ENCODE measurements at regions not wholly inside any gene's neighbourhood (a gene's known extent, or its start where the extent isn't known, plus 50 kb on each side); places are given as distances from the start of the nearest gene placed in this dataset.
"Not testable (repeated sequence)": the region's sequence is repeated elsewhere in the genome, so short reads cannot be mapped to it uniquely, and the experiment has no call there.

DNA sequence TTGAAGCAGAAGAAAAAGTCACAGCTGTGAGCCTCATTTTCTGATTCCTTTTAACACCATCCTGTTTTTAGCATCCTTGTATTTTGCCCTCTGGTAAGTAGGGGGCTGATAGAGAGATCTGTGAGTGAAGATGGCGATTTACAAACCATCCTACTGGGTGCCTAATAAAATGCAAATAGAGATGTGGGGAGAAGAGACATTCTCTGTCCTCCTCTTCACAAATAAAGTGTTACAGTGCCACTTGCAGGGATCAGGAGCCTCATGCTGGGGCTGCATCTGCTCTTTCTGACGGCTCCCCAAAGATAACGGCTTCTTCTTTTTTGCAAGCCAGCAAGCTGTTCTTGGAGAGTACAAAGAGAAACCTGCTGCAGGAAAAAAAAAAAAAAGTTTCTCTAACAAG is 418.6 kb downstream of the TOX3 start:
- in situ Hi-C loops (cut with MboI; ENCODE audit: low pct_unique_long_range_greater_than_20kb, low sequenced_read_pairs), result no loop called here
- no peak for DNase-seq

DNA sequence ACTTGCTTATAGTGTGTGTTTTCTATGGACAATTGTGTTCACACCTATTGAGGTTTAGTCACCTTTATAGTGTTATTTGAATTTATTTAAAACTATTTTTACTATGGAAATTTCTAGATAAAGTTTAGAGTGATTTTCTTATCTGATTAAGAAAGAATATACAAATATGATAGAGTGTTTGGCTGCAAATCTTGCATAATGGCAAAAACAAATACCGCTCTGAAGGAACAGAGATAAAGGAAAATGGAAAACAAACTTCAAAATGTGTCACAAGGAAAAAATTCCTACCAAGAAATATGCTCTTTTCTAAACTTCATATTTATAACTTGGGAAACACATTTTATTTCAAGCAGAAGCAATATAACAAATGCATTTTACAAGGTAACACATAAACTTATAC is 423.1 kb downstream of the TOX3 start:
- in situ Hi-C loops (cut with MboI; ENCODE audit: low pct_unique_long_range_greater_than_20kb, low sequenced_read_pairs), result no loop called here
- DNase-seq, result no peak

DNA sequence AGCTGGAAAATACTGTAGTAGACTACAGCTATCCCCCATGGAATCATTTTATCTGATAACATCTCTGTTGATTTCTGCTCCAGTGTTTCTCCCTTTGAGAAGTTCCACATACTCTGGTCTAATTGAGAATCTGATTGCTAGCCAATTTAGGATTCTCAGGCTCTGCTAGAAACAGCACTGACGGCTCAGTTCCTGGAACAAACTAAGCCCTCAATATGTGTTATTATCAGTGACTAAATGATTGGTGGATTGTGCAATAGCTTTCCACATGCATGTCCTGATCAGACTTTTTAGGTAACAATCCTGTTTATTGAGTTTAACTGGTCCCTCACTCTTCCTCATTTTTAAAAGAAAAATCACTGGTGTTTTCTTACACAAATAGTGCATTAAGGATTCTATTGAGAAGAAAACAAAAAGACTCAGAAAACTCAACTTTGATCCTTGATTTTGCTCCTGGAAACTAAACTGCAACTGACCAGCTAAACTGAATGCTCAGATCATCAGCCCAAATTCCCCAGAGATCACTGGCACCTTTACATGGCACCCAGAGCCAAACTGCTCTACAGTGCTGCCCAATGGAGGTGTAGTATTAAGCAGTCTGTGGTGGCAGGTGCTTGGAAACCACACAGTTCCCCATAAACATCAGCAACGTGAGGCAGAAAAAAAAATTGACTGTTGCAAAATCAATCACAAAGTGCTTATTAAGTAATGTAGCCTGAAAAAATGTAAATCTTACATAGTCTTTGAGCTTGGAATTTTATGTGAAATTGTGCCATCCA is 423.7 kb downstream of the TOX3 start:
- no peak for DNase-seq
- in situ Hi-C loops (cut with MboI; ENCODE audit: low pct_unique_long_range_greater_than_20kb, low sequenced_read_pairs), result no loop called here

DNA sequence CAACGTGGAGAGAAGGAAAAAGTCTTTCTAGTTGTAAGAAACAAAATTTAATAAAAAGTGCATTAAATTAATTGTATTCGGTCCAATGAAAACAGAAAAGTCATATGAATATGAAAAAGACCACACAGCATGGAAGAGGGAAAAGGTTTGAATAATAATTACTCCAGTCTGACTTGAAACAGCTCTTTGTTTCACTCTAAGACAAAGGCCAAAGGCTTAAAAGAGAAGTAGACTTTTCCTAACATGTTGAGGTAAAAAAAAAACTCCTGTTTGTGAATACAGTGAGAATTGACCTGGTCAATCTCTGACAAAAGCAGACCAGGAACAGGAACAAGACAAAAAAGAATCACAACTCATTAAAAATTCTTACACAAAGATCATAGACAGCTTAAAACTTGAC is 429.8 kb downstream of the TOX3 start:
- no peak for DNase-seq
- in situ Hi-C loops (cut with MboI; ENCODE audit: low pct_unique_long_range_greater_than_20kb, low sequenced_read_pairs), result no loop called here

DNA sequence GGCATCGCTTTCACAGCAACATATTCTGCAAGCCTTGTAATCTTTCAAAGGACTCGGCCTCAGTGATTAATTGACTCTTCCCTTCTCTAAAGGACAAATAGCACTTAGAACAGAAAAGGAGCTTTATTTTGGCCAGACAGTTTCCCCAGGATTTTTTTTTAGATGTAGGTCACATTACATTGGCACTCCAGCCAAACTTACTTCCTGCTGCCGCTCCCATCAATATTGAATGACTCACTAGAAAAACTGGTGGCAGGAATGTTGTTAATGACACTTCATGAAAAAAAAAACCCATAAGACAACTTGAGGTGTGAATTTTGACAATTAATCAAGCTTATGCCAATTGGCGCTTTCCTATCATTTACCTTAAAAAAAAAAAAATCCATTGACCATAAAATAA is 432.6 kb downstream of the TOX3 start:
- no peak for DNase-seq
- in situ Hi-C loops (cut with MboI; ENCODE audit: low pct_unique_long_range_greater_than_20kb, low sequenced_read_pairs), result no loop called here

DNA sequence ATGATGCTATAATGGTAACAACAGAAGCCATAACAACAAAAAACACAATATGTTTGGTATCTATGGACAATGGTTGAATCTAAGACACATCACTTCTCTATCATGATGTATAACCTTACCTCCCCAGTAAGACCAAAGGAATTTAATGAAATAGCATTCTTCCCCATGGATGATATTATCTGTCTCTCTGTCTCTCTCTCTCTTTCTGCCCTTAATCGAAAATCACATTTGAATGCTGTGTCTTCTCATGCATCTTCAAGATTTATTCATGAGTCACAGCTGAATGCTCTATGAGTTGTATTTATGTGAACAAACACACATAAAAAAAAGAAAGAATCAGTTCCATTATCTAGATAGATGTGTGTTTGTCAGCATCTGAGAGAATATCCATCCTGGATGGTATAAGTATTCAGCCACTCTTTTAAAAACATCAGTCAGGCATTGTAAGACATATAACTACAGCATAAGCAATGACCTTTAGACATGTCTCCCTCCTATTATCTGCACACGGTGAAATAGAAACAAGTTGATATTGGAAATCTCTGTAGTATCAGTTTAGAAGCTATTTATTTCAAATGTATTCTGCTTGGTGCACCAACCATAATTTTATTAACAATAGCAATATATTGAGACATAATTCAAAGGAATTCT is 433.3 kb downstream of the TOX3 start:
- DNase-seq, result no peak
- in situ Hi-C loops (cut with MboI; ENCODE audit: low pct_unique_long_range_greater_than_20kb, low sequenced_read_pairs), result no loop called here

DNA sequence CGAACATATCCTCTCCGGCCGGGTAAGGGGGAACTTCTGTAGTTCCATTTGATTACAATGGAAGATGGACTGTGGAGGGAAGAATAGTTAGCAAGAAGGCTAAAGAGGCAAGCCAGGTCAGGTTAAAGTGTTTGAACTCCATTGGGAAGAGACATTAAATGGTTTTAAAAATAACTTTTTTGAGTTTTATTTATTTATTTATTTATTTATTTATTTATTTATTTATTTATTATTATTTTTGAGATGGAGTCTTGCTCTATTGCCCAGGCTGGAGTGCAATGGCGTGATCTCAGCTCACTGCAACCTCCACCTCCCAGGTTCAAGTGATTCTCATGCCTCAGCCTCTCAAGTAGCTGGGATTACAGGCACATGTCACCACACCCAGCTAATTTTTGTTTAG is 441.9 kb downstream of the TOX3 start:
- DNase-seq; in situ Hi-C loops (cut with MboI; ENCODE audit: low pct_unique_long_range_greater_than_20kb, low sequenced_read_pairs): not testable (repeated sequence)

DNA sequence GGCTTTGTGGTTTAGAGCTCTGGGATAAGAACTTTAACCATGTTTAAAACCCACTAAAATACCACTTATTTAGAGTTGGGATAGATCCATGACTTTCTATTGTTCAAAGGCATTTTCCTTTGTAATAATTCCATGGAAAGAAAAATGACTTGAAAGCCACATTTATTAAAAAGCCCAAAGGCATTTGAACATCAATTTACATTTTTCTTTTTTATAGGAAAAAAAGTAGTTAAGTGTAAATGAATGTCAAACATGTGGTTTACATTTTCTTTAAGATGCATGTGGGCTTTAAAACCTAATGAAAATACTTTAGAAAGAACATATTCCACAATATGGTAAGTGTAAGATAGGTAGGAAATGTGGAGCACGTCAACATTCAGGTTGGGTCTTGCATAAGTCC is 443.2 kb downstream of the TOX3 start:
- DNase-seq, result no peak
- in situ Hi-C loops (cut with MboI; ENCODE audit: low pct_unique_long_range_greater_than_20kb, low sequenced_read_pairs), result no loop called here

DNA sequence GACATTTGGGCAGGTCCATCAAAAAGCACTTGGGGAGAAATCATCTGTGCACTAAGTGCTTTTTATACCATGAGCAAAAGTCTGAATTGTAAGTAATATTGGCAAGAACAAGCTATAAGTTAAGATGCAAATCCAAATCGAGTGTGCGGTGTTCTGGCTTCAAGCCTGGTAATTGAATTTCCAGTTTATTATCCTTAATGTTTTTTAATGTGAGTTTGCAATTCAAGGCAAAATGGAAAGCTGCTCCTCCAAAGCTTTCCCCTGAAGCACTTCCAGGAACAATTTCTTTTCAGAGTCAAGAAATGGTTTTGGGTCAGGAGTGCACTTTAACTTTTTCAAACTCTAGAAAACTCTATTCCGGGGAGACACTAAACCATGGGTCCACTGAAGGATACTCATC is 445.7 kb downstream of the TOX3 start:
- in situ Hi-C loops (cut with MboI; ENCODE audit: low pct_unique_long_range_greater_than_20kb, low sequenced_read_pairs), result no loop called here
- no peak for DNase-seq

DNA sequence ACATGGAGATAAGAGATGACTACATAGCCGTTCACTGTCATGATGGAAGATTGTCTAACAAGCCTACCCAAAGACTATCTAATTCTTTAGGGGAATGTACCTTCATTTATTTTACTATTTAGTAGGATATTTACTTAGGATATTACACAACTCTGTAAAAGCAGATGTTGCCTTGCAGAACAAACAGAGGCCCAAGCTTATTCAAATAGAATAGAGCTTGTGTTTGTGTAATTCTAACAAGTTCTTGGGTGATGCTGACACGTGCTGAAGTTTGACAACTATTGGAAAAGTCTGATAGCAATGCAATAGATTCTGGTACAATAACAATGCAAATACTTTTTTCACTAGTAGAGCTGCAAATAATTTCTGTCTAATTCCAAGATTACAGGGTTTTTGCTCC is 447.6 kb downstream of the TOX3 start:
- DNase-seq, result no peak
- in situ Hi-C loops (cut with MboI; ENCODE audit: low pct_unique_long_range_greater_than_20kb, low sequenced_read_pairs), result no loop called here

DNA sequence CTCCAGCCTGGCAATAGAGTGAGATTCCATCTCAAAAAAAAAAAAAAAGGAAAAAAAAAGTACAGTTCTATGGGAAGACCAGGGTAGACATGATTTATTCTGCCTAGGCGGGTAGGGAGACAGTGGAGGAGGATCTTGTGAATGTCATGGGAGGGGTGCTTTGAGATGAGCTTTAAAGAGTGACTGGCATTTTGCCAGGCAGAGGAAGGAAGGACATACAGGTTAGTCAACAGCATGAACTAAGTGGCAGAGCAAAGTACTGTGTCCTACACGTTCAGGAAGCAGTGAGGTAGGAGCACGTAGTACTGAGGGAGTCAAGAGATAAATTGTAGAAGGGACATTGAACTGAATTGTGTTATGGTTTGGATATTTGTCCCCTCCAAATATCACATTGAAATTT is 451.5 kb downstream of the TOX3 start:
- in situ Hi-C loops (cut with MboI; ENCODE audit: low pct_unique_long_range_greater_than_20kb, low sequenced_read_pairs), result no loop called here
- DNase-seq, result no peak

DNA sequence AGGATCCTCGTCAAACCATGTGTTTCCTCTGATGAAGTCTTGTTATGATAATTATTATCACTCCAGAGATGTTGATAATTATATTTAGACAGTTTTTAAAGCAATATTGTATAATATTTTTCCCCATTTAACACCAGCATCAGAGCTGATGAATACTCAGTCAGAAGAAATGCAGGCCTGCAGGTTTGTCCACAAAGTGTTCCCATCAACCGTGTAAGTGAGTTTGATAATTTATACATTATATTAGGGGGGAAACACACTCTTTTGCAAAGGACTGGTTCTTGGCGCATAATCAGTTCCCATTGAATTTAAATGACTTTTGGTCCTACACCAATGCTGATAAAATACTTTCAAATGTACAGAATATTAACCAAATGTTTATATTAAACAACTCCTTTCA is 454.8 kb downstream of the TOX3 start:
- DNase-seq, result no peak
- in situ Hi-C loops (cut with MboI; ENCODE audit: low pct_unique_long_range_greater_than_20kb, low sequenced_read_pairs), result no loop called here

DNA sequence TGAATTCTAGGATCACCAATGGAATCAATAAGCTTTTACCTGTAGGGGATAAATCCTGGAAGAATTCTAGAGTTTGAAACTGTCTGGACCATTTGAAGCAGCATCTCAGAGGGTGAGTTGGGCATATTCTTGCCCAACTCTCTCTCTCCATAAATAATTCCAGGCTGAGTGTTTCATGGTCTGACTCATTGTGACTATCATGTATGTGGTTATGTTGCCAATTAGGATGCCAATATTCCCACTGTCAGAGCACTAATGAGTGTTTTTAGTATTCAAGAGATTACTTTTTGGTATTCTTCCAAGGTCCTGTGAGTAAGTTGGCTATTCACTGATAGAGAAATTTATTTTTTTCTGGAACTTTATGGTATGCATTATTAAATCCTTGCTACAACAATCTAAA is 456.9 kb downstream of the TOX3 start:
- DNase-seq, result no peak
- in situ Hi-C loops (cut with MboI; ENCODE audit: low pct_unique_long_range_greater_than_20kb, low sequenced_read_pairs), result no loop called here

DNA sequence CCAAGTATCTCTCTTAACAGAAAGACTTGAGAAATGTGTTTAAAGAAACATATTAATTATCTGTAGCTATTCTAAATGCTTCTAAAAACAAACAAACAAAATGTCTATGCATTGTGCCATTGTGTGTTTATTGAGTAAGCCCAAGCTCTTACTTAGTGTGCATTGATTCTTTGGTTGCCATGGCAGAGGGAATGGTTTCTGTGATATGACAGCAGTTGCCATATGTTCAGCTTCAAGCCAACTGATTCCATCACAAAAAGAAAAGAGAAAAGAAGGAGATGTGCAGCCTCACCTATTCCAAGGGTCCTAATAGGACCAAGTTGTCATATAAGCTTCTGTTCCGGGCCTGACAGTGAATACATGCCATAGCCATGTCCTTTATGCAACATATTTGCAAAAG is 457.5 kb downstream of the TOX3 start:
- DNase-seq, result no peak
- in situ Hi-C loops (cut with MboI; ENCODE audit: low pct_unique_long_range_greater_than_20kb, low sequenced_read_pairs), result no loop called here

DNA sequence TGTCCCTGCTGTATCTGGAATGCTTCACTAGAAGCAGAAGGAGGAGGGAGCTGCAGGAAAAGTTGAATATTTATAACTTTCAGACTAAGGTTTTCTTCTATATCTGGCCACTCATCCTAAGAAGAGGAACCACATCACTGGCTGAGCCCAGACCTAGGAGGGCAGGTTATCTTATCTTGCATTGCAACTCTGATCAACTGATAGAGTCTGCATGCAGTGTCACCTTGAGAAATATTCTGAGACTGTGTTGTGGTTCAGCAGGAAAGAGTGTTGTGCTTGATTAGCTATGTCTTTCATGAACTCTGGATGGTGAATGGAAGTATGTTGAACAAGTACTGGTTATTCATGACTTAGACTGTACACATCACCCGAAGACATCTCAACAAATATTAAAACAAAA is 460.0 kb downstream of the TOX3 start:
- DNase-seq, result no peak
- in situ Hi-C loops (cut with MboI; ENCODE audit: low pct_unique_long_range_greater_than_20kb, low sequenced_read_pairs), result no loop called here

DNA sequence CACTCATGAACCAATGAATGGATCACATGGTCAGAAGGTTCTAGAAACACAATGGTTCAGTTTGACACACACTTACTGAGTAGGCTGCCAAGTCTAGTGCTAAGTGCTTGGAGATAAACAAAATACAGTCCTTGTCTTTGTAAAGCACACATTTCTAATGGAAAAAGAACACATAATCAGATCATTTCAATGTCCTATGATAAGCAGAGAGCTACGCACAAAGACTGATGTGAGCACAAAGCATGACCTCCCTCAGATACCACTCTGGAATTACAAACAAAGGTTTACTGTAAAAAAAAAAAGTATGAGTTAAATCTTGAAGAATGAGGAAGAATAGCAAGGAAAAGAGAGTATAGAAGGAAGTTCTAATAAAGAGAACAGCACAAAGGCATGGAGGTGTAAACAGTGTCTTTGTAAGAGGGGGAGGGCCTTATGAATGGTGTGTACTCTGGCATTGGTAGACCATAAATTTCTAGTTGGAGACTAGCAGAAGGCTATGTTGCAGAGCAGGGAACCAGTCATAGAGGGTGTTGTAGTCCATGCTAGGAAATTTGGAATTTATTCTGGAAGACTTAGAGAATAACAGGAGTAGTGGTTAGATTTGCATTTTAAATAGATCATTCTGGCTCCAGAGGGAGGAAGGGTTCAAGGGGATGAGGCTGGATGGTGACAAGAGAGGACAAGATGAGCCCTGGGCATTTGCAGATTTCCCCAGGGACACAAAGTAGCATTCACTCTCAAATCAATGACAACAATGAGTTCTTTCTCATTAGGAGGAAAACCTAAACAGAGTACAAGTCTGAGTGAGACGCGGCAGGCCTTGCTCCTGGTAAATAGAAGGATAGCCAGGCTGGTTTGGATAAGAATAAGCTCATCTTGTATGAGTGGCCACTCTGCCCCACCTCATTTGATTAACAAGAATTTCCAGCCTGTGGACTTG is 468.0 kb downstream of the TOX3 start:
- in situ Hi-C loops (cut with MboI; ENCODE audit: low pct_unique_long_range_greater_than_20kb, low sequenced_read_pairs), result no loop called here
- no peak for DNase-seq

DNA sequence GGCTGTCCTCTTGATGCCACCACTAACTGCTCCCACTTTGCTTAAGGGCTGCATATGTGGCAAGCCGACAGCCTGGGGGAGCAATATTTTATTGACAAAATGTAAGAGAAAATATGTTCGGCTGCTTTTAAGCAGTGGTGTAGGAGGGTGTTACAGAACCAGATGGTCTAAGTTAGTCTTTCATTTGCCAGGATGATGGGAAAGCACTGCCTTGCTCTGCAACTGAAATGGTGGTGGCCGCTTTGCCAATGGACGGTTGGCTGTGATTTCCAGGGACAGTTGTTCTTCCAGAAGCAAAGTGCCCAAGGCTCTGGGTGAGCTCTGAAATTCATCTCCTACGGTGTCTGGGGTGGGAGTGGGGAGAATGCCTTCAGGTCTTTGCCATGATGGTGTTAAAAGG is 469.3 kb downstream of the TOX3 start:
- DNase-seq, result no peak
- in situ Hi-C loops (cut with MboI; ENCODE audit: low pct_unique_long_range_greater_than_20kb, low sequenced_read_pairs), result no loop called here

DNA sequence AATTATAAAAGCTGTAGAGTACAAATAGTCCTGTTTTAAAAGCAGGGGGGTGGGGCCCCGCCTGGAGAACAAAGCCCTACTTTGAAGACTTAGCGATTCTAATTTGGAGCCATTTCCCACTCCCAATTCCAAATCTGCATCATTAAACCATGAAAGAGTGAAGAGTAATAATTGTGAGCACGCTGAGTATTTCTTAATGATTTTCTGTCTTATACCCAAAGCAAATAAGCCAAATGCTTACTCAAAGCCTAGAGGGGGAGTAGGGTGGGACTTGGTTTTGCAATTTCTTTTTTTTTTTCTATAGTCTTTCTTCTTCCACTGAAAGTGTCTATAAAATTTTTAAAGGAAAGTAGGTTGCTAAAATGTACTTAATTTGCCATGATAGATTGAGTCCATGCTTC is 470.1 kb downstream of the TOX3 start:
- no peak for DNase-seq
- in situ Hi-C loops (cut with MboI; ENCODE audit: low pct_unique_long_range_greater_than_20kb, low sequenced_read_pairs), result no loop called here

DNA sequence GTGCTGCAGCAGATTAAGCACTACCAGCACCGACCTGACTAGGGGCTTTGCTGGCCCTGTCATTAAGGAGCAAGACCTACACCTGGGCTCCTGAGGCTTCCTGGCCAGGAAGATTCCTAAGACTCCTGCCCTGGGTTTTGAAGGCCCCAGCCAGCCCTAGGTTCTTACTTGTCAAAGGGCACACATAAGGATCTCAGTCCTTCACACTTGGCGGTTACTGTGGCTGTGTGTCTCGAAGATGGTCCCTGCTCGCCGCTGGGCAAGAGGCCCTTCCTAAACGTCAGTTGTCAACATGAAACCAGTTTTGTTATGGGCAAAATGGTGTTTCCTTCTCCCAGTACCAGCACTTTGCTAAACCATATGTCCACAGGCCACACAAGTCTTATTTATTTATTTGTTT is 470.6 kb downstream of the TOX3 start:
- DNase-seq, result no peak
- in situ Hi-C loops (cut with MboI; ENCODE audit: low pct_unique_long_range_greater_than_20kb, low sequenced_read_pairs), result no loop called here

DNA sequence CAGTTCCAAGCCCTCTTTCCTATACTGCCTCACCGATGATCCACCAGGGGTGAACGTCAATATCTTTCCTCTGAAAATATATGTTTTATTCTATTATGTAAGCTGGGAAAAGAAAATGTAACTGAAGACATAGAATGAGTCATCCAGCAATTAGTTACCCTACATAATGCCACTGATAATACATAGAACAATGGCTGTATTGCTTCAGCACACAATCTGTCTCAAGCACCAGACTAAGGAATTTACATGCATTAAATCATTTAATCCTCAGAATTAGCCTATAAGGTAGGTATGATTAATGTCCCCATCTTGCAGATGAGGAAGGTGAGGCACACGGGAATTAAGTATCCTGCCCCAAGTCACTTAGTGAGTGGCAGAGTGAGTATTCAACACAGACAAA is 472.8 kb downstream of the TOX3 start:
- no peak for DNase-seq
- in situ Hi-C loops (cut with MboI; ENCODE audit: low pct_unique_long_range_greater_than_20kb, low sequenced_read_pairs), result no loop called here

Data from KBM-7 (cell line).